GM12873 (cell line): ENCODE measurements at regions not wholly inside any gene's neighbourhood (a gene's known extent, or its start where the extent isn't known, plus 50 kb on each side); places are given as distances from the start of the nearest gene placed in this dataset.

Experiments used
- TF ChIP-seq, protein P1 (sequence below): IDR thresholded peaks from 2 replicates; pipeline ENCODE4 v1.5.1; 2012; ENCODE audit warnings: low read depth, mild to moderate bottlenecking, moderate library complexity, low read length, control low read depth; ENCODE audit not compliant: insufficient read depth; ENCODE audit errors: missing control alignments

DNA sequence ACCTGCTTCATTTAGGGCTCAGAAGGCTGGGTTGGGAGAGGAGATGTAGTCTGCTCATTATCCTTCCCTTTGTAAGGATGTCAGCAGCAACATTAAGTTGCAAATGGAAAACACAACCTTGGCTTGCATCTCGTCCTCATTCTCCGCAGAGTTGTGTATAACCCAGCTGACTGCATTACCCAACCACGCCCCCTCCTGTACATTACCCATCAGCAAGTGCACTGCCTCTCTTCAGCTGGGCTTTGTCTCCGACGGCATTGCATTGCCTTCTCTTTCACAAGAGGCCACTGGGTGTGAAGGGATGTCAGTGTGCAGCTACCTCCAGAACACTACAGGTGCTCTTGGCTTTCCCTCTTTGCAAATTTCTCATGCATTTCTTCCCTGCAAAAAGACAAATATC, 128.7 kb upstream of the TSHZ2 start:
- TF ChIP-seq, protein P1, sequence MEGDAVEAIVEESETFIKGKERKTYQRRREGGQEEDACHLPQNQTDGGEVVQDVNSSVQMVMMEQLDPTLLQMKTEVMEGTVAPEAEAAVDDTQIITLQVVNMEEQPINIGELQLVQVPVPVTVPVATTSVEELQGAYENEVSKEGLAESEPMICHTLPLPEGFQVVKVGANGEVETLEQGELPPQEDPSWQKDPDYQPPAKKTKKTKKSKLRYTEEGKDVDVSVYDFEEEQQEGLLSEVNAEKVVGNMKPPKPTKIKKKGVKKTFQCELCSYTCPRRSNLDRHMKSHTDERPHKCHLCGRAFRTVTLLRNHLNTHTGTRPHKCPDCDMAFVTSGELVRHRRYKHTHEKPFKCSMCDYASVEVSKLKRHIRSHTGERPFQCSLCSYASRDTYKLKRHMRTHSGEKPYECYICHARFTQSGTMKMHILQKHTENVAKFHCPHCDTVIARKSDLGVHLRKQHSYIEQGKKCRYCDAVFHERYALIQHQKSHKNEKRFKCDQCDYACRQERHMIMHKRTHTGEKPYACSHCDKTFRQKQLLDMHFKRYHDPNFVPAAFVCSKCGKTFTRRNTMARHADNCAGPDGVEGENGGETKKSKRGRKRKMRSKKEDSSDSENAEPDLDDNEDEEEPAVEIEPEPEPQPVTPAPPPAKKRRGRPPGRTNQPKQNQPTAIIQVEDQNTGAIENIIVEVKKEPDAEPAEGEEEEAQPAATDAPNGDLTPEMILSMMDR, result no peak

DNA sequence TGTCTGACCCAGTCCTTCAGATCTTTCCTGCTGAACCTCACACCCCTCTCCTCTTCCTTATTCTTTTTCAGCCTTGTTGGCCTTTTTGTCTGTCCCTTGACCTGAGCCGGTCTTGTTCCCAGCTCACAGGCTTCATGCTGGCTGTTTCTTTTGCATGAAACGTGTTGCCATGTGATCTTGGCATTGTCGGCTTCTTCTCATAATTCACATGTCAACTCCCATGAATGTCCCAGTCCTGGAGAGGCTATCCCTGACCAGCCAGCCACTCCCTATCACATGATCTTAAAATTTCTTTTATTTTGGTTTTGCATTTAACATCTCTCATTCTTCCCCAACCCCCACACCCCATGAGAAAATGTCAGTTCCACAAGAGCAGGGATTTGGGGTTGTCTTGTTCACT, 131.2 kb upstream of the TSHZ2 start:
- TF ChIP-seq, protein P1, result no peak

DNA sequence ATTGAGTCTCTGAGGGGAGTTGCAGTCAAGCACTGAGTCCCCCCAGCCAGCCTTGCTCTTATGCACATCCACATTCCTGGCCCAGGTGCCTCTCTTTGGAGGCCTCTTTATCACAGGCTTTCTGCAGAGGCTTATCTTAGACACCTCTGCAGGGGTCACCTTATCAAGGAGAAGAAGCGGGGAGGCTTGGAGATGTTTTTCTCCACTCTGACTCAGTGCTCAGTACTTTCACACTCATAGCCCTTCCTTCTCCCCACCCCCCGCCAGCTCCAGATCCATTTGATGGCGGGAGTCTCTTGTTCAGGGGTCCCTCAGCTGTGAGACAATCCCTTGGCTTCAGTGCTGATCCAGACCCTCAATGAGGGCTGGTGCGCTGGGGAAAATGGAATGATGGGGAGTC, 132.1 kb upstream of the TSHZ2 start:
- TF ChIP-seq, protein P1, result no peak

DNA sequence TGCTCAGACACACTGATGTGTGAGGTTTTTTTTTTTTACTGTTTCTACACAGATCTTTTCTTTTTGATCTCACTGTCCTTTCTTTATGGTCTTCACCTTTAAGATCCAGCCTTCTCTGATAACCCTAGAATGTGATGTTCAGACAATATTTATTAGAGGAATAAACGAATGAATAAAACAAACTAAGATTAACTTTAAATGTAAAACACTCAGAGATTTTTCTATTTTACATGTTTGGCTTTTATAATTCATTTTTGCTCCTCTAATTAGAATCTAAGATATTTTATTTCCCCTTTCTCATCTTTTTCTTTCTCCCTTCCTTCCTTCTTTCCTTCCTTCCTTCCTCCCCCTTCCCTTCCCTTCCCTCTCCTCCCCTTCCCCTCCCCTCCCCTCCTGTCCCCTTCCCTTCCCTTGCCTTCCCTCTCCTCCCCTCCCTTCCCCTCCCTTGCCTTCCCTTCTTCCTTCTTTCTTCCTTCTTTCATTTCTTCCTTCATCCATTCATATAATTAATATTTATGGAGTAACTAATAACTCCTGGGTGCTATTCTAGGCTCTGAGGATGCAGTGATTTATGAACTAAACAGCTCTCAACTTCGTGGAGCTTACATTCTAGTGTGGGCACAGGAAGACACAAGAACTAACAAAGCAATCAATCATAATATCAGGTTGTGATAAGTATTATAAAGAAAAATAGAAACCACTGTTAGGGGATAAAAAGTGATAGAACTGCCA, 133.5 kb upstream of the TSHZ2 start:
- TF ChIP-seq, protein P1, result no peak

DNA sequence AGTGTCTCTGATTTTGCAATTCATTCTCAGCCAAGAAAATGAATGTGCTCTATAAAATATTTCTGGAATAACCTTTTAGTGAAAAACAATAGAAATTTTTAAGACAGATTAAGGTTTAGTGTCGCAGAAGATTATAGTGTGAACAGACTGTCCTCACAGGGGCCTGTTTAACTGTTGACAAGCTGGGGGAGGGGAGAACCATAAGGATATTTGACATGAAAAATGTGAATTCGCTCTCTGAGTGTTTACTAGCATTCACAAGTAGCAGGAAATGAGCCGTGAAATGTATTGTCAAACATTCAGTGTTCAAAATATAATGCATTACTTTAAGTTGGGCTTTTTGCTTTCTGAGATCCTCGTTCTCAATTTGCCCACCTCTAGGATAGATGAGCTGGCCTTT, 134.8 kb upstream of the TSHZ2 start:
- TF ChIP-seq, protein P1, result no peak

DNA sequence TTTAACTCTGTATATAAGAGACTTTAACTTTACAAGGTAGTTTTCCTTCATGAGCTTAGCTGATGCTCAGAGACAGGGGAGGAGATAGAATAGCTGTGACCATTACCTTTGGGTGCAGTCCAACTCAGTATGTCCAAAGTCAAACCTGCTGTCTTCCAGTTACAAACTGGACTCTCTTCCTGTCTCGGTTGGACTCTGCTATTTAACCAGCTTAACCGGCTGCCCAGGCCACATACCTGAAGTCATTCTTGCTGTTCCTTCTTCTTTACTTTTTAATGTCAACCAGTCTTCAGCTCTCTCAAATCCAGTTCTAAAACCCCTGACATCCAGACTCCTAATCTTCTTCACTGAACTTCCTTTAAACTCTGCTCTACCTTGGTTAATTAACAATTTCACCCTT, 138.3 kb upstream of the TSHZ2 start:
- TF ChIP-seq, protein P1, result no peak

DNA sequence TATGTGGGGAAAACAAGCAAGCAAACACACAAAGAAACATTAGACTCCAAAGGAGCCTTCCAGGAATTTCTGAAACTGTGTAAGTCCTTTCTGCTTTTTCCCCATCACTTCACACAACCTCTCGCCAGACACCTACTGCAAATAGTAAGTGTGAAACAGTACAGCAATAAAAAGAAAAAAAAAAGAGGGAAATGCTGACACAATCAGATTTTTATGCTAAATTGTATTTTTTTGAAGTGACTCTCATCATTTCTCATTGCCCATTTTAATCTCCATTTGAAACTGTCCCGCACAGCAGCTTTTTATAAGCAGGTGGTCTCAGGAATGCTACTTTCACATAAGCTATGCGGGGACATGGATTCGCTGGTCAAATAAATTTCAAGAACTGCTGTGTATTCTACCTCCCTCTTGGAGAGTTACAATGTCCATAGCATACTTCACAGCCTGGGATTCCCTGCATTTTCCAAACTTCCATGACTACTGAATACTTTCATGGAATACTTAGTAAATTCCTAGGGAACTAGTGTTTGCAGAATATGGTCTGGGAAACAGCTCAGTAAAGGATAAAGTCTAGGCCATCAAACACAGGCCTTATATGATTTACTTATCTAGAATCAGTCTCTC, 139.9 kb upstream of the TSHZ2 start:
- TF ChIP-seq, protein P1, result no peak
